CD4-positive, CD25-positive, alpha-beta regulatory T cell (primary cell): ENCODE measurements at regions not wholly inside any gene's neighbourhood (a gene's known extent, or its start where the extent isn't known, plus 50 kb on each side); places are given as distances from the start of the nearest gene placed in this dataset.

Source experiments
- ATAC-seq, 2 donors: fragments of 150-1000 bp; cut with Tn5 transposase; one replicate each; pipeline ENCODE4 v1.10.0; 2021; ENCODE audit warnings: low read depth in 2 of 2, moderate number of reproducible peaks in 2 of 2, moderate library complexity in 1 of 2
- DNase-seq, 3 donors: peaks; one replicate each; pipeline versions ENCODE4 v3.0.0 to v3.0.0-alpha.2; 2012 to 2022; ENCODE audit warnings: mixed read lengths in 1 of 3
- H3K27ac ChIP-seq: one replicate; pipeline ENCODE4 v1.7.0; 2013; ENCODE audit warnings: mild to moderate bottlenecking, low read length; ENCODE audit not compliant: insufficient read depth, poor library complexity, severe bottlenecking
- H3K27me3 ChIP-seq: one replicate; pipeline ENCODE4 v1.7.0; 2013; ENCODE audit warnings: low read length; ENCODE audit not compliant: control insufficient read depth, insufficient read depth
- H3K36me3 ChIP-seq: one replicate; pipeline ENCODE4 v1.7.0; 2013; ENCODE audit warnings: mild to moderate bottlenecking, low read length, moderate library complexity; ENCODE audit not compliant: control insufficient read depth, insufficient read depth
- H3K4me1 ChIP-seq: 2 replicates; pipeline ENCODE4 v1.7.0; 2013; ENCODE audit warnings: mild to moderate bottlenecking, low read length; ENCODE audit not compliant: insufficient read depth, control insufficient read depth, poor library complexity, severe bottlenecking
- H3K4me3 ChIP-seq: one replicate; pipeline ENCODE4 v1.7.0; 2013; ENCODE audit warnings: low read depth, mild to moderate bottlenecking, low read length, moderate library complexity
- H3K9me3 ChIP-seq, 2 experiments: 1 replicate in 1 of 2; 2 replicates in 1 of 2; pipeline ENCODE4 v1.7.0; 2013; ENCODE audit warnings: low read length in 2 of 2, mild to moderate bottlenecking in 1 of 2, moderate library complexity in 1 of 2; ENCODE audit not compliant: control insufficient read depth in 2 of 2
- H3K27ac Mint-ChIP-seq, 3 donors: one replicate each; pipeline ENCODE4 v1.8.0; 2020 to 2022; ENCODE audit warnings: mild to moderate bottlenecking in 3 of 3, mixed read lengths in 3 of 3, moderate library complexity in 2 of 3
- H3K27me3 Mint-ChIP-seq: one replicate; pipeline ENCODE4 v1.8.0; 2022; ENCODE audit warnings: mild to moderate bottlenecking, mixed read lengths
- H3K36me3 Mint-ChIP-seq: one replicate; pipeline ENCODE4 v1.8.0; 2020; ENCODE audit warnings: mixed read lengths
- H3K4me1 Mint-ChIP-seq, 4 donors: one replicate each; pipeline ENCODE4 v1.8.0; 2020 to 2022; ENCODE audit warnings: mixed read lengths in 4 of 4, mild to moderate bottlenecking in 1 of 4
- H3K4me3 Mint-ChIP-seq, 4 donors: one replicate each; pipeline ENCODE4 v1.8.0; 2020 to 2022; ENCODE audit warnings: mild to moderate bottlenecking in 4 of 4, mixed read lengths in 4 of 4, moderate library complexity in 3 of 4
- H3K9me3 Mint-ChIP-seq, 7 donors: one replicate each; pipeline ENCODE4 v1.8.0; 2020 to 2022; ENCODE audit warnings: mixed read lengths in 7 of 7, mild to moderate bottlenecking in 3 of 7, moderate library complexity in 2 of 7

- Mint-ChIP-seq H3K27me3 (peaks cover 35% of the 10 kb centered on the region), H3K27ac (no peak overlapping the region), H3K36me3 (no peaks in the 10 kb centered on the region), H3K4me1 (no peaks in the 10 kb centered on the region), H3K4me3 (no peak overlapping the region), H3K9me3 (peaks cover 0 to 49% (median 6%) of the 10 kb centered on the region in 7 donors)
- H3K9me3 ChIP-seq: peaks cover 0 to 17% of the 10 kb centered on the region in 2 experiments
- H3K36me3 ChIP-seq: no peaks in the 10 kb centered on the region
- DNase-seq (no peak), ATAC-seq (no peak)
- no peaks in the 10 kb centered on the region for H3K4me1 ChIP-seq
- H3K27me3 ChIP-seq: peaks cover 14% of the 10 kb centered on the region
- H3K27ac ChIP-seq: no peak overlapping the region
- H3K4me3 ChIP-seq: no peak overlapping the region
These were observed 51.5 kb upstream of the TMEM158 start for GRCh38 chr3:45277636-45278035.

GRCh38 chr3:45280232-45280631 is 54.1 kb upstream of the TMEM158 start:
- no peak overlapping the region for H3K27ac Mint-ChIP-seq
- DNase-seq (no peak), ATAC-seq (no peak)
- H3K9me3 Mint-ChIP-seq: peaks cover 0 to 49% (median 5%) of the 10 kb centered on the region in 7 donors
- H3K36me3 ChIP-seq: no peaks in the 10 kb centered on the region
- H3K9me3 ChIP-seq: peaks cover 0 to 17% of the 10 kb centered on the region in 2 experiments
- no peak overlapping the region for H3K27ac ChIP-seq
- no peaks in the 10 kb centered on the region for H3K36me3 Mint-ChIP-seq
- H3K4me3 ChIP-seq: no peak overlapping the region
- H3K4me1 Mint-ChIP-seq: no peaks in the 10 kb centered on the region
- H3K4me3 Mint-ChIP-seq: no peak overlapping the region
- H3K4me1 ChIP-seq: no peaks in the 10 kb centered on the region
- H3K27me3 Mint-ChIP-seq: peaks cover 17% of the 10 kb centered on the region
- H3K27me3 ChIP-seq: peaks cover 16% of the 10 kb centered on the region

DNA sequence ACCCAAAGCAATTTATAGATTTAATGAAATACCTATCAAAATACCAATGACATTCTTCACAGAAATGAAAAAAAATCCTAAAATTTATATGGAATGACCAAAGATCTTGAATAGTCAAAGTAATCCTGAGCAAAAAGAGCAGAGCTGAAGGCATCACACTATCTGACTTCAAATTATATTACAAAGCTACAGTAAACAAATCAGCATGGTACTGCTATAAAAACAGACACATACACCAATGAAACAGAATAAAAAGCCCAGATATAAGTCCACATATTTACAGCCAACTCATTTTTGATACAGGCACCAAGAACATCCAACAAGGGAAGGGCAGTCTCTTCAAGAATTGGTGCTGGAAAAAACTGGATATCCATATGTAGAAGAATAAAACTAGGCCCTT is 54.9 kb upstream of the TMEM158 start:
- H3K27ac Mint-ChIP-seq: no peak overlapping the region
- peaks cover 17% of the 10 kb centered on the region for H3K27me3 Mint-ChIP-seq
- Histone ChIP-seq H3K4me3 (no peak overlapping the region), H3K27ac (no peak overlapping the region), H3K4me1 (no peaks in the 10 kb centered on the region), H3K27me3 (peaks cover 14% of the 10 kb centered on the region), H3K36me3 (no peaks in the 10 kb centered on the region), H3K9me3 (peaks cover 0 to 17% of the 10 kb centered on the region in 2 experiments)
- H3K9me3 Mint-ChIP-seq: peaks cover 0 to 49% (median 5%) of the 10 kb centered on the region in 7 donors
- H3K4me3 Mint-ChIP-seq: no peak overlapping the region
- DNase-seq (no peak), ATAC-seq (no peak)
- H3K4me1 Mint-ChIP-seq: no peaks in the 10 kb centered on the region
- H3K36me3 Mint-ChIP-seq: no peaks in the 10 kb centered on the region

- H3K4me1 Mint-ChIP-seq: no peaks in the 10 kb centered on the region
- Histone ChIP-seq H3K9me3 (peaks cover 0 to 3% of the 10 kb centered on the region in 2 experiments), H3K27ac (no peak overlapping the region), H3K36me3 (no peaks in the 10 kb centered on the region), H3K4me1 (no peaks in the 10 kb centered on the region), H3K27me3 (peaks cover 16% of the 10 kb centered on the region), H3K4me3 (no peak overlapping the region)
- H3K4me3 Mint-ChIP-seq: no peak overlapping the region
- H3K9me3 Mint-ChIP-seq: peaks cover 0 to 25% (median 2%) of the 10 kb centered on the region in 7 donors
- H3K27me3 Mint-ChIP-seq: peaks cover 28% of the 10 kb centered on the region
- DNase-seq (no peak), ATAC-seq (no peak)
- H3K36me3 Mint-ChIP-seq: no peaks in the 10 kb centered on the region
- H3K27ac Mint-ChIP-seq: no peak overlapping the region
These were observed 57.4 kb upstream of the TMEM158 start for GRCh38 chr3:45283471-45283870.

GRCh38 chr3:45297331-45297730 is 71.2 kb upstream of the TMEM158 start:
- Histone ChIP-seq H3K4me3 (no peak overlapping the region), H3K27me3 (peaks cover 11% of the 10 kb centered on the region), H3K4me1 (no peaks in the 10 kb centered on the region), H3K9me3 (peaks cover 2 to 8% of the 10 kb centered on the region in 2 experiments), H3K27ac (no peak overlapping the region), H3K36me3 (no peaks in the 10 kb centered on the region)
- no peak for DNase-seq
- Mint-ChIP-seq H3K9me3 (peaks cover 0 to 15% (median 3%) of the 10 kb centered on the region in 7 donors), H3K4me1 (no peaks in the 10 kb centered on the region), H3K27ac (no peak overlapping the region), H3K36me3 (no peaks in the 10 kb centered on the region), H3K27me3 (peaks cover 23% of the 10 kb centered on the region), H3K4me3 (no peak overlapping the region)
- no peak for ATAC-seq

- H3K36me3 Mint-ChIP-seq: no peaks in the 10 kb centered on the region
- Histone ChIP-seq H3K4me1 (no peaks in the 10 kb centered on the region), H3K36me3 (no peaks in the 10 kb centered on the region), H3K27ac (no peak overlapping the region), H3K4me3 (no peak overlapping the region), H3K27me3 (peaks cover 11% of the 10 kb centered on the region), H3K9me3 (peaks cover 10 to 13% of the 10 kb centered on the region in 2 experiments)
- H3K4me3 Mint-ChIP-seq: no peak overlapping the region
- H3K9me3 Mint-ChIP-seq: peaks cover 0 to 21% (median 3%) of the 10 kb centered on the region in 7 donors
- H3K4me1 Mint-ChIP-seq: no peaks in the 10 kb centered on the region
- ATAC-seq: no peak
- DNase-seq: no peak
- H3K27ac Mint-ChIP-seq: no peak overlapping the region
- H3K27me3 Mint-ChIP-seq: peaks cover 18% of the 10 kb centered on the region
These were observed 76.4 kb upstream of the TMEM158 start for GRCh38 chr3:45302470-45302869.

GRCh38 chr3:45306406-45307008 is 80.4 kb upstream of the TMEM158 start:
- no peak for ATAC-seq
- peaks cover 7 to 10% of the 10 kb centered on the region in 2 experiments for H3K9me3 ChIP-seq
- H3K27me3 Mint-ChIP-seq: peaks cover 14% of the 10 kb centered on the region
- DNase-seq: no peak
- no peaks in the 10 kb centered on the region for H3K4me1 ChIP-seq
- H3K4me1 Mint-ChIP-seq: no peaks in the 10 kb centered on the region
- H3K27ac Mint-ChIP-seq: no peak overlapping the region
- H3K27me3 ChIP-seq: peaks cover 3% of the 10 kb centered on the region
- no peak overlapping the region for H3K27ac ChIP-seq
- H3K36me3 Mint-ChIP-seq: no peaks in the 10 kb centered on the region
- no peak overlapping the region for H3K4me3 ChIP-seq
- no peaks in the 10 kb centered on the region for H3K36me3 ChIP-seq
- peaks cover 0 to 14% (median 2%) of the 10 kb centered on the region in 7 donors for H3K9me3 Mint-ChIP-seq
- H3K4me3 Mint-ChIP-seq: no peak overlapping the region

DNA sequence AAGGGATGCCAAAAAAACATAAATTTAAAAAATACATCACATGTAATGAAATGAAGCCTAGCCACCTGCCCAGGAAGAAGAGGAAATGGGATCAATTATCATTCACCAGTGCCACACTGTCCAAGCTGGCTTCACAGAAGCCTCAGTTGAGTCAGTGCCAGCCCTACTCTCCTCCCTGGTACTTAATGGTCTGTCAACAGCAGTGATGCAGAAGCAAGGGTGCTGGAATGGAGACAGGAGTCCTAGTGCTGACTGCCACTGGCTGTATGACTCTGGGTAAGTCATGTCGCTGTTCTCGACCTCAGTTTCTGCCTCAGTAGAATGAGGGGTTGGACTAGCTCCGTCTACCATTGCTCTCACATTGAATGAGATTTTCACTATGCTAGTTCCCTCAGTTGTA is 78.5 kb upstream of the LARS2 start:
- no peak overlapping the region for H3K4me3 ChIP-seq
- ATAC-seq: no peak
- no peak overlapping the region for H3K27ac Mint-ChIP-seq
- peaks cover 22% of the 10 kb centered on the region for H3K27me3 Mint-ChIP-seq
- no peaks in the 10 kb centered on the region for H3K9me3 ChIP-seq
- no peak overlapping the region for H3K4me3 Mint-ChIP-seq
- peaks cover 3% of the 10 kb centered on the region for H3K27me3 ChIP-seq
- DNase-seq: no peak
- no peaks in the 10 kb centered on the region for H3K4me1 Mint-ChIP-seq
- H3K27ac ChIP-seq: no peak overlapping the region
- no peaks in the 10 kb centered on the region for H3K36me3 Mint-ChIP-seq
- peaks cover 0 to 4% (median 0%) of the 10 kb centered on the region in 7 donors for H3K9me3 Mint-ChIP-seq
- H3K4me1 ChIP-seq: no peaks in the 10 kb centered on the region
- H3K36me3 ChIP-seq: no peaks in the 10 kb centered on the region
